GDM1 (cell line): ENCODE measurements at regions not wholly inside any gene's neighbourhood (a gene's known extent, or its start where the extent isn't known, plus 50 kb on each side); places are given as distances from the start of the nearest gene placed in this dataset.
"Not testable (repeated sequence)": the region's sequence is repeated elsewhere in the genome, so short reads cannot be mapped to it uniquely, and the experiment has no call there.

ENCODE experiments used
- DNase-seq: peaks from one replicate; lab custom pipeline; 2025; lab: John Stamatoyannopoulos, UW

GRCh38 chr18:59038295-59039039 is 101.2 kb upstream of the SEC11C start:
- DNase-seq: no peak

GRCh38 chr18:59039040-59039320 is 100.7 kb upstream of the SEC11C start:
- DNase-seq: not testable (repeated sequence)

GRCh38 chr18:59039449-59039848 is 100.2 kb upstream of the SEC11C start:
- no peak for DNase-seq

- DNase-seq: no peak
Observed at GRCh38 chr18:59040770-59041148, 98.9 kb upstream of the SEC11C start.

- no peak for DNase-seq
Observed at GRCh38 chr18:59041296-59041695, 98.4 kb upstream of the SEC11C start.

- no peak for DNase-seq
Observed at GRCh38 chr18:59041819-59042815, 97.6 kb upstream of the SEC11C start.

DNA sequence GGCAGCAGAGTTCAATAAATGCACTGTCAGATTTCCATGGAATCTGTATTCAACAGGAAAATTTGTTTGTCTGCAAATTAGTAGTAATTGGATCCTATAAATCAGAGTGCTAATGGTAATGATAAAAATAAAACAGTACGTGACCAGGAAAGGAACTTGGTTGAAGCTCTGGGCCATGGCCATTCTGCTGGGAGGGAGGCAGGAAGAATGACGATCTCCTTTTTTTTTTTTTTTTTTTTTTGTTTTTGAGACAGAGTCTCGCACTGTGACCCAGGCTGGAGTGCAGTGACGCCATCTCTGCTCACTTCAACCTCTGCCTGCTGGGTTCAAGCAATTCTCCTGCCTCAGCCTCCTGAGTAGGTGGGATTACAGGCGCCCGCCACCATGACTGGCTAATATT is 94.8 kb upstream of the SEC11C start:
- no peak for DNase-seq

DNA sequence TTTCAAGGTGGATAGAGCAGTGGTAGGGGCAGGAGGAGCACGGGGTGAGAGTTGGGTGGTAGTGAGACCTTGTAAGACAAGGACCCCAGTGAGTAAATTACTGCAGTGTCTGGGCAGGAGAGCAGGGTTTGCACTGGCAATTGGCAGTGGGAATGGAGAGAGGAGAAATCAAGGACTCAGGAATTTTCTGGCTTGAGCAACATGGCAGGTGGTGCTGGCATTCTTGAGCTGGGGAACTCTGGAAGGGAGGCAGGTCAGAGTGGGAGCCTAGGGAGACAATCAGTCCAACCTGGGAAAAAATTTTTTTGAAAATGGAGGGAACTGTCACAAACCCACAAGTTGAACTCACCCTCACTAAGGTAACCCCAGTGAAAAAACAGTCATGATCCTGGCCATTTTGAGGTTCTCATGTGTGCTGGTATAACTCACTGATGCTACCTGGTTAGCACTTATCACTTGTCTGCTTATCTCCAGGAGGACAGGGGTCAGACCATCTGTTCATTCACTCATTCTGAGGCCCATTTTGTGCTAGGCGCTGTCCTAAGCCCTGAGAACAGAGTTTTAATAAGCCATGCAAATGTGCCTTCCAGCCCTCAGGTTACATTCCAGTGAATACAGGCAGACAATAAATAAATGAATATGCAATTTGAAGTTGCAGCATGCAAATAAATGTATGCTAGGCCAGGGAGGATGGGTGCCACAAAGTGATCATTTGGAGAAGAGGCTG is 92.2 kb upstream of the SEC11C start:
- DNase-seq: no peak

GRCh38 chr18:59048048-59048363 is 91.7 kb upstream of the SEC11C start:
- no peak for DNase-seq

DNA sequence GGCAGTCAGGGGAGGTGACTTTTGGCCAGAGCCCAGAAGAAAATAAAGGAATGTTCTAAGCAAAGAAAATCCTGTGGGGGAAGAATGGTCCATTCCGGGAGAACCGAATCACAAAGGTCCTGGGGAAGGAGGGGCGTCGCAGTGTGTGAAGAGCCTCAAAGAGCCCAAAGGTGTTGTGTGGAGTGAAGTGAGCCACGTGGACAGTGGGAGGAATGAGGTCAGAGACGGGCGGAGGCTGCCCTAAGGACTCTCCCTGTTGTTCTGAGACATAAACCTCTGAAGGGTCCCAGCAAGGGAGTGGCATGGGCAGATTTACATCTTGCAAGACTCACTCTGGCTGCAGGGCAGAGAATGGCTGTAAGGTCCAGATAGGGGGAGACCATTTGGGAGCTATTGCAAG is 91.3 kb upstream of the SEC11C start:
- DNase-seq: no peak

- no peak for DNase-seq
Observed at GRCh38 chr18:59049721-59050660, 89.7 kb upstream of the SEC11C start.

DNA sequence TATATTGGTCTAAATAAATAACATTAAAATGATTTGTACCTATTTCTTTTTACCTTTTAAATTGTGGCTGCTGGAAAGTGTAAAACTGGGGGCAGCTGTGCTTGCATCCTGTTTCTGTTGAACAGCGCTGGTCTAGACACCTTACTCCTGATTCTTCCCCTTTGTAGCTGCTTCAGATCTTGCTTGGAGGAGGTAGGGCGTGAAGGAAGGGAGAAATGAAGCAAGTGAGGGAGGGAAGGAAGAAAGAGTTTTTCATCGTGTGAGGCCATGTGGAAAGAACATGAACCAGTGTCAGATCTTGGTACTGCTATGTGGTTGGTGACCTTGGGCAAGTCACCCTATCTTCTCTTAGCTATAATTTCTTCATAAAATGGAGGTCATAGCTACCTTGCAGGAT is 89.0 kb upstream of the SEC11C start:
- DNase-seq: no peak

GRCh38 chr18:59051470-59052165 is 88.1 kb upstream of the SEC11C start:
- no peak for DNase-seq

DNA sequence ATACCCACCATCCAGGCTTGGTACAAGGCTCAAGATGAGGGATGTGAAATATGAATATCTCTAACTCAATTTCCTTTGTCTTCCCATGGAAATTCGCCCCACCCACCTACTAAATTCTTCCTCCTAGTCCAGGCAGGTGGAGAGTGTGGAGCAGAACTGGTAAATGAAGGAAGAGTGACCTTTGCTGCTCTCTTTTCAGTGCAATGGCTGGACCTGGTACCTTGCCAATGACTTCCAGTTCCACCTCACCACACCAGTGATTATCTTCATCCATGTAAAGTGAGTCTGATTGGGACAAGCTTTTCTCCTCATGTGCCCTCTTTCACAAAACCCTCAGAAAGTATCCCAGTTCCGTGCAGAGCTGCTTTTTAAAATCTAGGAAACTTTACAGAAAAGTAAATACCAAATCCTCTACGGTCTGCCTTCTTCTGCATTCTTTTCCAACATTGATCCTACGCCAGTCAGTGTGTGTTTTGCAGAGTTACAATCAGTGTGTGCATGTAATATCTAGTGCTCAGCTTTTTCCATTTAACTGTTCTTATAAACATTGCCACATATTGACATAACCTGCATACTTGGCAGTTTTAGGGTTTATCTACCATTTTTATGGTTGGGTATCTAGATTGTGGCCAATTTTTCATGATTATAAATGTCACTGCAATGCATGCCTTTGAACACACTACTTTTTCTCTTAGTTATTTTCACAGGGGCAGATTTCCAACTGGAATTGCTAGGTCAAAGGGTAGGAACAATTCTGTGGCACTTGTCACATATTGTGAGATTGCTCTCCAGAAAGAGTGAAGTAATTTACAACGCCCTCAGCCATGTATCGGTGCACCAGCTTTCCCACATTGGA is 86.5 kb upstream of the SEC11C start:
- DNase-seq: no peak

GRCh38 chr18:59054496-59055287 is 85.0 kb upstream of the SEC11C start:
- no peak for DNase-seq

DNA sequence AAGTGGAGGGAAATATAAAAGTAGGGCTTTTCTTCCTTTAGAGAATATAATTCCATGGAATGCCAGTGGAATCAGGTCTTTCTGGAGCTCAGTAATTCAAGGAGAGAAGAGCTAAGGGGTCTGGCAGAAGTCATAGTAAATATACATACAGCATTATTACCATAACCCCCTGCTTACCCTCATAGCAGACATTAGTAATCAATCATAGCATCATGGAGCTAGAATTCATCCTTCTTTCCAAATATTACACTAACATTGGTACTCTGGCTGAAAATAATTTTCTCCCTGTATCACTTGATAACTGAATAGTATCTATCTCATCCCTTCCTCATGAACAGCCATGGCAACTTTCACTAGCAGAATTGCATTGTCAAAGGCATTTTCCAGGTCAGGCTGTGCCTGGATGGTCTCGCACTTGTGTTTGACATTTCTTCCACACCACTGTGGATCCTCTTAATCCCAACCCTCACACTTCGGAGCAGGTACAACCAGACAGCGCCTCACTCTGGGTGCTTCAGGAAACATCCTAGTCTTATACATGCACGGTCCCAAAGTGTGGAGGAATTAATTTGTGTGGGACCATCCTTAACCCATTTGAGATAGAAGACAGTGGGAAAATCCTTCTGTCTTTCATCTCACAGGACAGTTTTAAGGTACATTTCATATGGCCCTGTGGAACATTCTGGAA is 84.2 kb upstream of the SEC11C start:
- DNase-seq: no peak

- DNase-seq: peak; percentile 32
Observed at GRCh38 chr18:59056706-59057492, 82.8 kb upstream of the SEC11C start.

- DNase-seq: no peak
Observed at GRCh38 chr18:59057493-59057795, 82.2 kb upstream of the SEC11C start.
